ENCODE measurements at regions not wholly inside any gene's neighbourhood (a gene's known extent, or its start where the extent isn't known, plus 50 kb on each side); places are given as distances from the start of the nearest gene placed in this dataset.
"Not testable (repeated sequence)": the region's sequence is repeated elsewhere in the genome, so short reads cannot be mapped to it uniquely, and the experiment has no call there.

DNA sequence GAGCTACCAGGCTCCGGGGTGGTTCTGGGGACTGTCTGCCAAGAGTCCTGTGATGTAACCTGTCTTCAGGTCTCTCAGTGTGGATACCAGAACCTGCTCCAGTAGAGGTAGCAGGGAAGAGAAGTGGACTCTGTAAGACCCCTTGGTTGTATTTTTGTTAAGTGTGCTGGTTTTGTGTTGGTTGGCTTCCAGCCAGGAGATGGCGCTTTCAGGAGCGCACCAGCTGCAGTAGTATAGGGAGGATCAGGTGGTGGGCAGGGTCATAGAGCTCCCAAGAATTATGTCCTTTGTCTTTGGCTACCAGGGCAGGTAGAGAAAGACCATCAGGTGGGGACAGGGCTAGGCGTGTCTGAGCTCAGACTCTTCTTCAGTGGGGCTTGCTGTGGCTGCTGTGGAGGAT is 1147.2 kb upstream of the ADGRL4 start:
- TF ChIP-seq, protein P1, sequence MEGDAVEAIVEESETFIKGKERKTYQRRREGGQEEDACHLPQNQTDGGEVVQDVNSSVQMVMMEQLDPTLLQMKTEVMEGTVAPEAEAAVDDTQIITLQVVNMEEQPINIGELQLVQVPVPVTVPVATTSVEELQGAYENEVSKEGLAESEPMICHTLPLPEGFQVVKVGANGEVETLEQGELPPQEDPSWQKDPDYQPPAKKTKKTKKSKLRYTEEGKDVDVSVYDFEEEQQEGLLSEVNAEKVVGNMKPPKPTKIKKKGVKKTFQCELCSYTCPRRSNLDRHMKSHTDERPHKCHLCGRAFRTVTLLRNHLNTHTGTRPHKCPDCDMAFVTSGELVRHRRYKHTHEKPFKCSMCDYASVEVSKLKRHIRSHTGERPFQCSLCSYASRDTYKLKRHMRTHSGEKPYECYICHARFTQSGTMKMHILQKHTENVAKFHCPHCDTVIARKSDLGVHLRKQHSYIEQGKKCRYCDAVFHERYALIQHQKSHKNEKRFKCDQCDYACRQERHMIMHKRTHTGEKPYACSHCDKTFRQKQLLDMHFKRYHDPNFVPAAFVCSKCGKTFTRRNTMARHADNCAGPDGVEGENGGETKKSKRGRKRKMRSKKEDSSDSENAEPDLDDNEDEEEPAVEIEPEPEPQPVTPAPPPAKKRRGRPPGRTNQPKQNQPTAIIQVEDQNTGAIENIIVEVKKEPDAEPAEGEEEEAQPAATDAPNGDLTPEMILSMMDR (IDR thresholded peaks at IDR 0.05), result no peak
- Mint-ChIP-seq H3K9me3 (peaks cover 12% of the 10 kb centered on the region), H3K27ac (no peak overlapping the region), H3K36me3 (ENCODE audit: low read depth) (no peaks in the 10 kb centered on the region), H3K4me1 (ENCODE audit: low read depth) (no peaks in the 10 kb centered on the region), H3K27me3 (no peaks in the 10 kb centered on the region), H3K4me3 (no peak overlapping the region)
- Histone ChIP-seq H3K36me3 (ENCODE audit: insufficient read depth, low read length) (no peaks in the 10 kb centered on the region), H3K4me1 (ENCODE audit: insufficient read depth, low read length) (no peaks in the 10 kb centered on the region), H3K4me3 (ENCODE audit: low read length) (no peak overlapping the region), H3K27me3 (ENCODE audit: control insufficient read depth in 1 of 2, insufficient read depth in 2 of 2, low read length in 2 of 2) (no peaks in the 10 kb centered on the region), H3K9me3 (ENCODE audit: control insufficient read depth in 1 of 2, insufficient read depth in 1 of 2, low read length in 2 of 2) (peaks cover 0 to 9% of the 10 kb centered on the region in 2 experiments), H3K27ac (ENCODE audit: low read depth in 1 of 2, low read length in 2 of 2) (no peak overlapping the region)
- intact Hi-C loops (cut with DNase I, micrococcal nuclease), result no loop called here
- CTCF ChIA-PET, result no interaction called here
- DNase-seq (no peak), ATAC-seq (ENCODE audit: poor library complexity) (no peak)
- POLR2A ChIA-PET, result no interaction called here

DNA sequence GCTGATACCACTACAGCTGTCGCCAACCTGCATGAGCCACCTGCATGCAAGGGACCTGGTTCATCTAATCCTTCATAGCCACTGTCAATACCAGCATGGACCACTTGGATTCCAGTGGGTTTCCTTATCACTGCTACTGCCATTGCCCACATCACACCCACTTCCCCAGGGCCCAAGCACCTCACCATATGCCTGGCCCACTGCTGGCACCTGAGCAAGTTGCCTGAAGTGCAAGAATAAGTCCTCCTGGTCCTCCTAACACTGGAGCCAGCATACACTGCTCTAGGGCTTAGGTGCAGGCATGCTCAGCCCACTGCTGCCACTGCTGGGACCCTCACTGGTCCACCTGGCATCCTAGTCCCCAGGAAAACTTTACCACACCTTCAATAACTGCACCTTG is 1136.8 kb upstream of the ADGRL4 start:
- ChIA-PET CTCF (no interaction called here), POLR2A (no interaction called here)
- no peaks in the 10 kb centered on the region for H3K4me1 ChIP-seq (ENCODE audit: insufficient read depth, low read length)

GRCh38 chr1:80137946-80138602 is 1131.5 kb upstream of the ADGRL4 start:
- H3K27me3 ChIP-seq (ENCODE audit: control insufficient read depth in 1 of 2, insufficient read depth in 2 of 2, low read length in 2 of 2); ATAC-seq (ENCODE audit: poor library complexity); H3K9me3 ChIP-seq (ENCODE audit: control insufficient read depth in 1 of 2, insufficient read depth in 1 of 2, low read length in 2 of 2); H3K36me3 Mint-ChIP-seq (ENCODE audit: low read depth); H3K9me3 Mint-ChIP-seq; H3K4me1 ChIP-seq (ENCODE audit: insufficient read depth, low read length); DNase-seq; intact Hi-C loops (cut with DNase I, micrococcal nuclease); H3K27ac ChIP-seq (ENCODE audit: low read depth in 1 of 2, low read length in 2 of 2); H3K27ac Mint-ChIP-seq; POLR2A ChIA-PET; H3K4me1 Mint-ChIP-seq (ENCODE audit: low read depth); H3K4me3 ChIP-seq (ENCODE audit: low read length); CTCF ChIA-PET; H3K27me3 Mint-ChIP-seq; H3K36me3 ChIP-seq (ENCODE audit: insufficient read depth, low read length); H3K4me3 Mint-ChIP-seq: not testable (repeated sequence)

More for the DNA sequence above, 1136.8 kb upstream of the ADGRL4 start:
- ATAC-seq (ENCODE audit: poor library complexity), result no peak
- Mint-ChIP-seq H3K9me3 (peaks cover 11% of the 10 kb centered on the region), H3K4me1 (ENCODE audit: low read depth) (no peaks in the 10 kb centered on the region), H3K36me3 (ENCODE audit: low read depth) (no peaks in the 10 kb centered on the region), H3K4me3 (no peak overlapping the region), H3K27me3 (no peaks in the 10 kb centered on the region), H3K27ac (no peak overlapping the region)
- Histone ChIP-seq H3K27me3 (ENCODE audit: control insufficient read depth in 1 of 2, insufficient read depth in 2 of 2, low read length in 2 of 2) (no peaks in the 10 kb centered on the region), H3K27ac (ENCODE audit: low read depth in 1 of 2, low read length in 2 of 2) (no peak overlapping the region), H3K36me3 (ENCODE audit: insufficient read depth, low read length) (no peaks in the 10 kb centered on the region), H3K4me3 (ENCODE audit: low read length) (no peak overlapping the region), H3K9me3 (ENCODE audit: control insufficient read depth in 1 of 2, insufficient read depth in 1 of 2, low read length in 2 of 2) (peaks cover 9 to 12% of the 10 kb centered on the region in 2 experiments)
- DNase-seq, result no peak
- intact Hi-C loops (cut with DNase I, micrococcal nuclease), result no loop called here
- TF ChIP-seq, protein P1 (IDR thresholded peaks at IDR 0.05), result no peak
